Upper lobe of left lung (tissue), 4 donors: ENCODE measurements at regions not wholly inside any gene's neighbourhood (a gene's known extent, or its start where the extent isn't known, plus 50 kb on each side); places are given as distances from the start of the nearest gene placed in this dataset.

Experiments
- POLR2AphosphoS5 ChIP-seq, 2 donors: sonication (generic); formaldehyde crosslinking; IDR thresholded peaks; one replicate each; pipeline ENCODE4 v1.5.1; 2017; ENCODE audit warnings: antibody characterized with exemption in 2 of 2
- TF ChIP-seq, protein P1 (sequence below), 6 experiments: fragments of 450-650 bp in 4 of 6; fragments of 200-600 bp in 2 of 6; sonication (generic) in 2 of 6; IDR thresholded peaks; one replicate each; pipeline ENCODE4 v1.5.1; 2016 to 2019; ENCODE audit warnings: antibody characterized with exemption in 6 of 6

DNA sequence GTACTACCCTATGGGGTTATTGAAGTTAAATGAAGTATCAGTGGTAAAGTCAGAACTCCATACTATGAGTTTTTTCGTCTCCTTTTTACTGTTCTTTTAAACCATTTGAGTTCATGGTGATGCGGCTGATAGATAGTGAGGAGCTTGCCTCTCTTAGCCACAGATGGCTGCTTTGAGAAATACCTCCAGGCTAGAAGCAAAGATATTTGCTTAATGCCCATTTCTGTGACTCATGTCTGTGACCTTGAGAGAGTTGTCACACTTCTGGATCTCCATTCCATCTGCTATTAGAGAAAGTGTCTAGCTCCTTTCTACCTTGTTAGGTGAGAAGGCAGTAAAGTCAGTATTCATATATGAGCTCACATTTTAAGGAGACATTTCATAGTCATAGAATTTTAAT is 89.5 kb upstream of the PLXNA2 start:
- TF ChIP-seq, protein P1, sequence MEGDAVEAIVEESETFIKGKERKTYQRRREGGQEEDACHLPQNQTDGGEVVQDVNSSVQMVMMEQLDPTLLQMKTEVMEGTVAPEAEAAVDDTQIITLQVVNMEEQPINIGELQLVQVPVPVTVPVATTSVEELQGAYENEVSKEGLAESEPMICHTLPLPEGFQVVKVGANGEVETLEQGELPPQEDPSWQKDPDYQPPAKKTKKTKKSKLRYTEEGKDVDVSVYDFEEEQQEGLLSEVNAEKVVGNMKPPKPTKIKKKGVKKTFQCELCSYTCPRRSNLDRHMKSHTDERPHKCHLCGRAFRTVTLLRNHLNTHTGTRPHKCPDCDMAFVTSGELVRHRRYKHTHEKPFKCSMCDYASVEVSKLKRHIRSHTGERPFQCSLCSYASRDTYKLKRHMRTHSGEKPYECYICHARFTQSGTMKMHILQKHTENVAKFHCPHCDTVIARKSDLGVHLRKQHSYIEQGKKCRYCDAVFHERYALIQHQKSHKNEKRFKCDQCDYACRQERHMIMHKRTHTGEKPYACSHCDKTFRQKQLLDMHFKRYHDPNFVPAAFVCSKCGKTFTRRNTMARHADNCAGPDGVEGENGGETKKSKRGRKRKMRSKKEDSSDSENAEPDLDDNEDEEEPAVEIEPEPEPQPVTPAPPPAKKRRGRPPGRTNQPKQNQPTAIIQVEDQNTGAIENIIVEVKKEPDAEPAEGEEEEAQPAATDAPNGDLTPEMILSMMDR (IDR thresholded peaks at IDR 0.05): no peak
- TF ChIP-seq POLR2AphosphoS5 (IDR thresholded peaks at IDR 0.05): no peak
